ENCODE measurements at regions not wholly inside any gene's neighbourhood (a gene's known extent, or its start where the extent isn't known, plus 50 kb on each side); places are given as distances from the start of the nearest gene placed in this dataset.

DNA sequence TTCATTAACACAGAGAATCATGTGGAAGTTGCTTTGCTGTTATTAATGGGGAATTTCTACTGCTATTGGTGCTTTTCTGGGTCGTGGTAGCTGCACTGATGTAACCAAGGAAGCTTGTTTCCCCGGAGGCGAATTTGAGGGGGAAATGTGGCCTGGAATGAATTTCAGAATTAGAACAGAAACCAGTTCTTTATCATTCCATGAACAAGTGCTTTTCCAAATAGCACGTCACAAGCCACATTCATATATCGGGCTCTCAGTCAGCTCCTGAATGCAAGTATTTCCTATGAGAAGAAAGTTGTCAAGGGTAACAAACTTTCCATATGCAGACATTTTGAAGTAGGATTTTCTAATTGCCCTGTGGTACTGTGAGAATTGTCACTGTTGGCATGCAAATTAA is 1353.2 kb downstream of the AACS start:
- TF ChIP-seq ETV6 (CRISPR knock-in tag; IDR thresholded peaks at IDR 0.05) (no peak), USF2 (CRISPR knock-in tag; IDR thresholded peaks at IDR 0.05) (no peak), JUN (CRISPR knock-in tag; IDR thresholded peaks at IDR 0.05) (no peak), CREB1 (CRISPR knock-in tag; IDR thresholded peaks at IDR 0.05) (no peak), ZNF671 (CRISPR knock-in tag; IDR thresholded peaks at IDR 0.05) (no peak), NFYB (CRISPR knock-in tag; conservative IDR thresholded peaks at IDR 0.05; ENCODE audit: low read depth) (no peak), GABPB1 (CRISPR knock-in tag; IDR thresholded peaks at IDR 0.05) (no peak), CBFB (CRISPR knock-in tag; IDR thresholded peaks at IDR 0.05; ENCODE audit: low read depth) (no peak), FOXP4 (CRISPR knock-in tag; IDR thresholded peaks at IDR 0.05) (no peak), ZNF281 (CRISPR knock-in tag; IDR thresholded peaks at IDR 0.05) (no peak), CREM (CRISPR knock-in tag; IDR thresholded peaks at IDR 0.05) (no peak), AFF4 (CRISPR knock-in tag; IDR thresholded peaks at IDR 0.05; ENCODE audit: borderline replicate concordance) (no peak)
- TF ChIP-seq, protein P1, sequence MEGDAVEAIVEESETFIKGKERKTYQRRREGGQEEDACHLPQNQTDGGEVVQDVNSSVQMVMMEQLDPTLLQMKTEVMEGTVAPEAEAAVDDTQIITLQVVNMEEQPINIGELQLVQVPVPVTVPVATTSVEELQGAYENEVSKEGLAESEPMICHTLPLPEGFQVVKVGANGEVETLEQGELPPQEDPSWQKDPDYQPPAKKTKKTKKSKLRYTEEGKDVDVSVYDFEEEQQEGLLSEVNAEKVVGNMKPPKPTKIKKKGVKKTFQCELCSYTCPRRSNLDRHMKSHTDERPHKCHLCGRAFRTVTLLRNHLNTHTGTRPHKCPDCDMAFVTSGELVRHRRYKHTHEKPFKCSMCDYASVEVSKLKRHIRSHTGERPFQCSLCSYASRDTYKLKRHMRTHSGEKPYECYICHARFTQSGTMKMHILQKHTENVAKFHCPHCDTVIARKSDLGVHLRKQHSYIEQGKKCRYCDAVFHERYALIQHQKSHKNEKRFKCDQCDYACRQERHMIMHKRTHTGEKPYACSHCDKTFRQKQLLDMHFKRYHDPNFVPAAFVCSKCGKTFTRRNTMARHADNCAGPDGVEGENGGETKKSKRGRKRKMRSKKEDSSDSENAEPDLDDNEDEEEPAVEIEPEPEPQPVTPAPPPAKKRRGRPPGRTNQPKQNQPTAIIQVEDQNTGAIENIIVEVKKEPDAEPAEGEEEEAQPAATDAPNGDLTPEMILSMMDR (IDR thresholded peaks at IDR 0.05): no peak
